ENCODE measurements at regions not wholly inside any gene's neighbourhood (a gene's known extent, or its start where the extent isn't known, plus 50 kb on each side); places are given as distances from the start of the nearest gene placed in this dataset.

DNA sequence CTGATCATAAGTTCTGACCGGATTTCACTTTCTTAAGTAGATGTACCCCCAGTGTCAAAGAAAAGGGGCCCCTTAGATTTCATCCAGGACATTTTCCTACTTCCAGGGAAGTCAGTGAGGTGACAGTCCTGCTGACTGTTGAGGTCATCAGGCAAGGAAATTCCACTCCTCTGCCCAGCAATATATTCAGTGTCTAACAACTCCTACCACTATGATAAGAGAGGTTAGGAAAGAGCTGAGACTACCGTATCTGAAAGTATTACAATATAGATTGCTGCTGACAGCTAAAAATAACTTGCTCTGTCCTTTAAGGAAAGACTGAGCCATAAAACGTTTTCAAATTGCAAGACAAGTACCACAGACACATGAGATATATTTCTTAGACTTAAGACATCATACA is 325.1 kb downstream of the EFNB2 start:
- Histone ChIP-seq H3K4me3 (ENCODE audit: low read length) (no peak overlapping the region), H3K36me3 (ENCODE audit: control insufficient read depth, insufficient read depth, low read length) (no peaks in the 10 kb centered on the region), H3K9me3 (ENCODE audit: control insufficient read depth, low read length) (no peaks in the 10 kb centered on the region), H3K9ac (ENCODE audit: low read length) (no peak overlapping the region), H3K4me1 (ENCODE audit: control insufficient read depth, insufficient read depth, low read length) (no peaks in the 10 kb centered on the region), H3K27me3 (ENCODE audit: control insufficient read depth, insufficient read depth, low read length) (no peaks in the 10 kb centered on the region)

DNA sequence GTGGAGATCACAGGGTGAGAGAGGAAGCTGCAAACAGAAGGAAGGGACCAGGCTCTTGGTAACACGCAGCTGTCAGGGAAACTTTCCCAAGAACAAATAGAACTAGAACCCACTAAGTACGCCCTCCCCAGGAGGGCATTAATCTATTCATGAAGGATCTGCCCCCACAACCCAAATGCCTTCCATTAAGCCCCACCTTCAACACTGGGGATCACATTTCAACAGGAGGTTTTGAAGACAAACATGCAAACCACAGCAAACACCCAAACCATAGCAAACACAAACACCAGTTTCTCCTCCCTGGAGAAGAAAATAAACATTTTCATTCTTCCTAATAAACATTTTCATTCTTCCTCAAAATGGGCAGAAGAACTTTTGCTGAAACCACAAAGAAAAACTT is 329.6 kb downstream of the EFNB2 start:
- H3K4me3 ChIP-seq (ENCODE audit: low read length) = no peak overlapping the region
- no peaks in the 10 kb centered on the region for H3K27me3 ChIP-seq (ENCODE audit: control insufficient read depth, insufficient read depth, low read length)

DNA sequence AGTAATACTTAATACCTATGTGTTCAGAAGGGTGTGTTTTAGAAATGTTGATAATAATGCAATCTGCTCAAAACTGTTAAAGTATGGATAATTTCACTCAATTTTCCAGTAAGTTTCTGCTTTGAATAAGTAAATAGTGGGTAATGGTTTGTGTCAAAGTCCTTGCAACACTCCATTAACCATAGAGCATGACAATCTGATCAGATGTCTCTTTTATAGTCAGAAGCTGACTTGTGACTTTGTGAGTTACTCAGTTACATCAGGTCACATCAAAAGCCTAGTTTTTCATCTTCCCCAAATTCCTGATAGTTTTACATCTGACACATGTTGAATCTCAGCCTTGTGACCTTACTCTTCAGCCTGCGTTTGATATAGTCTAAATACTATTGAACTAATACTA is 338.0 kb downstream of the EFNB2 start:
- no peaks in the 10 kb centered on the region for H3K4me1 ChIP-seq (ENCODE audit: control insufficient read depth, insufficient read depth, low read length)
- no peaks in the 10 kb centered on the region for H3K9me3 ChIP-seq (ENCODE audit: control insufficient read depth, low read length)
- H3K27me3 ChIP-seq (ENCODE audit: control insufficient read depth, insufficient read depth, low read length) = no peaks in the 10 kb centered on the region
- no peak overlapping the region for H3K4me3 ChIP-seq (ENCODE audit: low read length)
- H3K36me3 ChIP-seq (ENCODE audit: control insufficient read depth, insufficient read depth, low read length) = no peaks in the 10 kb centered on the region
- H3K9ac ChIP-seq (ENCODE audit: low read length) = no peak overlapping the region

More for the DNA sequence above, 329.6 kb downstream of the EFNB2 start:
- H3K9ac ChIP-seq (ENCODE audit: low read length) = no peak overlapping the region
- no peaks in the 10 kb centered on the region for H3K4me1 ChIP-seq (ENCODE audit: control insufficient read depth, insufficient read depth, low read length)
- H3K9me3 ChIP-seq (ENCODE audit: control insufficient read depth, low read length) = no peaks in the 10 kb centered on the region
- no peaks in the 10 kb centered on the region for H3K36me3 ChIP-seq (ENCODE audit: control insufficient read depth, insufficient read depth, low read length)

DNA sequence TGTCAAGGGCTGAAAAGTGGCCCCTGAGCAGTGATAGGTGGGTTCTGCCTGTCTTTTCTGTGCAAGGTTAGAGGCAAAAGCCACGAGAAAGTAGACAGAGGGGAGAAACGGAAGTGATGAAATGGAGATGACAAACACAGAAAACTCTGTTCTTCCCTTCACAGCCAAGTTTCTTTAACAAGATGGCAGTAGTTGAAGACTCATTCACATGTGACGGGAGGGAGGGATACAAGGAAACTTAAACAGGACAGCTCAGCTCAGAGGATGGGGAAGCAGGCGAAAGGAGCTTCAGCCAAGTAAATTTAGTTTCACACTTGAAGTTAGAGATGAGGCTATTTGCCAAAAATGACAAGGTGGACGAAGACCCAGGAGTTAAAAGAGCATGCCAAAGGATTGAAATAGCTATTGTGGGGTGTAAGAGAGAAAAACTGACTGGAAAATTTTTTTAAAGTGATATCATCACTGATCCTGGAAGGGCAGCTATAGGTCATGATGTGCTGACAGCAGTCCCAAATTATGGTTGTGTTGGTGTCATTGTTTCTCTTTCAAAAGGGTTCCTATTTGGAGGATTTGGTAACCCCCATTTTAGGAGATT is 347.9 kb downstream of the EFNB2 start:
- Histone ChIP-seq H3K27me3 (ENCODE audit: control insufficient read depth, insufficient read depth, low read length) (no peaks in the 10 kb centered on the region), H3K4me1 (ENCODE audit: control insufficient read depth, insufficient read depth, low read length) (no peaks in the 10 kb centered on the region), H3K9ac (ENCODE audit: low read length) (no peak overlapping the region), H3K4me3 (ENCODE audit: low read length) (no peak overlapping the region), H3K9me3 (ENCODE audit: control insufficient read depth, low read length) (no peaks in the 10 kb centered on the region), H3K36me3 (ENCODE audit: control insufficient read depth, insufficient read depth, low read length) (no peaks in the 10 kb centered on the region)

DNA sequence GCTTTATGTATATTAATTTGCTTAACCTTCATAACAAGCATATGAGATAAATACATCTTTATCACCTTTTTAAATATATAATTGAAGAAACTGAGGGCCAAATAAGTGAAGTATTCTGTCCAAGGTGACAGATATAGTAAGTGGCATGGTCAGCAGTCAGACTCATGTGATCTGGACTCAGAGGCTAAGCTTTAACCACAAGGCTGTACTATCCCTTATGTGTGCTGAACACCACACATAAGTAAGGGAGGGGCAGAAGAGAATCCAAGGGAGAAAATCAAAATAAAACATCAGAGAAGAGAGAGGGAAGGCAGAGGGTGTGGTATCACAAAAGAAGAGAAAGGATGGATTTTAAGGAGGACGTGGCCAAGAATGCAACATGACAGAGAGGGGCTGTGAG is 348.4 kb downstream of the EFNB2 start:
- H3K4me3 ChIP-seq (ENCODE audit: low read length) = no peak overlapping the region
- H3K9ac ChIP-seq (ENCODE audit: low read length) = no peak overlapping the region
- no peaks in the 10 kb centered on the region for H3K9me3 ChIP-seq (ENCODE audit: control insufficient read depth, low read length)
- H3K4me1 ChIP-seq (ENCODE audit: control insufficient read depth, insufficient read depth, low read length) = no peaks in the 10 kb centered on the region
- no peaks in the 10 kb centered on the region for H3K36me3 ChIP-seq (ENCODE audit: control insufficient read depth, insufficient read depth, low read length)
- no peaks in the 10 kb centered on the region for H3K27me3 ChIP-seq (ENCODE audit: control insufficient read depth, insufficient read depth, low read length)

DNA sequence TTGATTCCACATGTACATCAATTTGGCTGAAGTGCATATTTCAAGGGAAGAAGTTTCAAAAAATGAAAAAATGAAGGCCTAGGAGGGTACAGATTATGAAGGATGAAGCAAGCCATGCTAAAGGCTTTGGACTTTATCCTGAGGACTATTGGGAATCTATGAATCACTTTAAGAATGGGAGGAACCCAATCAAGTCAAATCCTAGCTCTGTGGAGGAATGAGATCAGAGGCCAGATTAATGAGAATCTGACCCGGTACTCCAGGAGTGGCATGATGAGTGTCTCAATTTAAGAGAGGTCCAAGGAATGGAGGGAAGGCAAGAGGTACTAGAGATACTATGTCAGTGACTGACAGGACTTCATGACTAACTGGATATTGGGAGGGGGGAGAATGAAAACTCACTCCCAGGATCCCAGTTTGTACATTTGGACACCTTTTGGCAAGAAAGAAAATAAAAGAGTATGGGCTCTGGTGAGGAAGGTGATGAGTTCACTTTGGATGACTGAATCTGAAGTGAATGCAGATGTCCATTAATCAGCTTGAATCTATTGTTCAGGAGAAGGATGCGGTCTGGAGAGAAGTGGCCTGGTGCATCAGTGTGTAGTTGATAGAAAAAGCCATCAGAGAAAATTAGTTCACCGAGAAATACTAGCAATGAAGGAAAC is 349.0 kb downstream of the EFNB2 start:
- H3K27me3 ChIP-seq (ENCODE audit: control insufficient read depth, insufficient read depth, low read length) = no peaks in the 10 kb centered on the region
- H3K4me3 ChIP-seq (ENCODE audit: low read length) = no peak overlapping the region
- H3K9me3 ChIP-seq (ENCODE audit: control insufficient read depth, low read length) = no peaks in the 10 kb centered on the region
- no peaks in the 10 kb centered on the region for H3K36me3 ChIP-seq (ENCODE audit: control insufficient read depth, insufficient read depth, low read length)
- no peaks in the 10 kb centered on the region for H3K4me1 ChIP-seq (ENCODE audit: control insufficient read depth, insufficient read depth, low read length)
- H3K9ac ChIP-seq (ENCODE audit: low read length) = no peak overlapping the region

DNA sequence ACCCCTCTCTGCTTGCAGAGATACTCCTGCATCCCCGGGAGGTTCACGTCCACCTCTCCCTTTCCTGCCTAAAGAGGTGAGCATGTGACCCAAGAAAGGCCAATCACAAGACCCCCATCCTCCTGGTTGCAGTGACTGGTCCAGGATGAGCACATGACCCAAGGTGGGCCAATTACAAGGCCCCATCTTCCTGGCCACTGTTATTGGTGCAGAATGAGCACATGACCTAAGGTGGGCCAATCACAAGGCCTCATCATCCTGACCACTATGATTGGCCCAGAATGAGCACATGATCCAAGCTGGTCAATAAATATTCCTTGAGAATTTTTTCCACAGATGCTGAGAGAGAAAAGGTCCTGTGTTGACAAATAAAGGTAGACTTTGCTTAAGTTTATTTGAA is 350.7 kb downstream of the EFNB2 start:
- Histone ChIP-seq H3K9ac (ENCODE audit: low read length) (no peak overlapping the region), H3K4me1 (ENCODE audit: control insufficient read depth, insufficient read depth, low read length) (no peaks in the 10 kb centered on the region), H3K27me3 (ENCODE audit: control insufficient read depth, insufficient read depth, low read length) (no peaks in the 10 kb centered on the region), H3K4me3 (ENCODE audit: low read length) (no peak overlapping the region), H3K9me3 (ENCODE audit: control insufficient read depth, low read length) (no peaks in the 10 kb centered on the region), H3K36me3 (ENCODE audit: control insufficient read depth, insufficient read depth, low read length) (no peaks in the 10 kb centered on the region)

DNA sequence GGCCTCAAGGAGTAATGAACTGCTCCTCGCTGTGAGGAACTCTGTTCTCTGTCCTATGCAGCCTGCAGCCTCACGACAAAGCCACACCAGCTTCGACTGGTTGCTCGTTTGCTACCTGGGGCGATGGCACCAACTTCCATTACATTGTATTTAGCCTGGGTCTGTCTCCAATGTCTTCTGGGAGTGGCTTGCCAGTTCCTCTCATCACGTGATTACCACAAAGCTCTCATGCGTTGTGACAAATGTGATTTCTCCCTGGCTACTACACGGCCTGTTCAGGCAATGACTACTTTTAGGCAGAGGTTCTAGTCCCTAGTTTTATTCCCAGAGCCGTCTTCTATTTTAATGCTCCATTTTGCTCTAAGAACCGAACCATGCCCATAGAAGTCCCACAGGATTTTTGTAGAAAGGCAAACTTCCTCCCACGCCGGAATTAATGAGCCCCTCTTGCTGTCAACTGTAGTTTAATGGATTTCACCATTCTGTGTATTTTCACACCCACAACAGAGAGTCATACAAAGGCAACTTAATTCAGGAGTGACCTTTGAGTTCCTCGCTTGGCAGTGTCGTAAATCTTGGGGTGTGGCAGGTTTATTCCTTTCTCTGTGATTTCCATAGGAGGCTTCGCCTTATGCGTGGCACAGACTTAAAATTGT is 351.9 kb downstream of the EFNB2 start:
- Histone ChIP-seq H3K36me3 (ENCODE audit: control insufficient read depth, insufficient read depth, low read length) (no peaks in the 10 kb centered on the region), H3K27me3 (ENCODE audit: control insufficient read depth, insufficient read depth, low read length) (no peaks in the 10 kb centered on the region), H3K9me3 (ENCODE audit: control insufficient read depth, low read length) (no peaks in the 10 kb centered on the region), H3K4me1 (ENCODE audit: control insufficient read depth, insufficient read depth, low read length) (no peaks in the 10 kb centered on the region), H3K4me3 (ENCODE audit: low read length) (no peak overlapping the region), H3K9ac (ENCODE audit: low read length) (no peak overlapping the region)

DNA sequence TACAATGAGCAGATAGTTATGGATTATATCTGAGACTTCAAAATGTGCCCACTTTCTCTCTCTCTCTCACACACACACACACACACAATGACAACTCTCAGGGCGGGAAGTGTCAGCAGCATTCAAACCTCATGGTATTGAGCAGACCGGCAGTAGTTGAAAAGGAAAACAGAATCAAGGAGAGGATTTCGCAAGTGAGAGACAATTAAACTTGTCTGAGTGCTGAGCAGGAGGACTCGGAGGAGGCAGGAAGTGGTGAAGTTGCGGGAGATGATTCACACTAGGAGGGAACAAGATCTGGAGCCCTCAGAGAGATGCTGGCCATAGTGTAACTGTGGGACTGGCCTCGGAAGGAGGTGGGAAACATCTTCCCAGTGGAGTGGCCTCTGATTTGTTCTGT is 353.1 kb downstream of the EFNB2 start:
- Histone ChIP-seq H3K27me3 (ENCODE audit: control insufficient read depth, insufficient read depth, low read length) (no peaks in the 10 kb centered on the region), H3K4me3 (ENCODE audit: low read length) (no peak overlapping the region), H3K9ac (ENCODE audit: low read length) (no peak overlapping the region), H3K9me3 (ENCODE audit: control insufficient read depth, low read length) (no peaks in the 10 kb centered on the region), H3K36me3 (ENCODE audit: control insufficient read depth, insufficient read depth, low read length) (no peaks in the 10 kb centered on the region), H3K4me1 (ENCODE audit: control insufficient read depth, insufficient read depth, low read length) (peaks cover 1% of the 10 kb centered on the region)

DNA sequence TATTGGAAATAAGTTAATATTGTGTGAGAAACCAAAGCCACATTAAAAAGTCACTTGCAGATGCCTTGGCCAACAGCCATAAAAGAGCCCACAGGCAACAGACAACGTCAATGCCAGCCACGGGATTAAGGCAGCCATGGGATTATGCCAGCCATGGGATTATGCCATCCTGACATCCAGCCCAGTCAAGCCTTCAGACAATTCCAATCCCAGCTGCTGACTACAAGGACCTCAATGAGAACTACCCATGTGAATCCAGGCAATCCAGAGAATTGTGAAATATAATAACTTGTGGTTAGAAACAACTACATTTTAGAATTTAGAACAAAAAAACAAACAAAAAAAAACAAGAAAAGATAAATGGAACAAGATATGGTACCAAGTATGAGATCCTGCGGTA is 356.6 kb downstream of the EFNB2 start:
- Histone ChIP-seq H3K9ac (ENCODE audit: low read length) (no peak overlapping the region), H3K4me1 (ENCODE audit: control insufficient read depth, insufficient read depth, low read length) (peaks cover 5% of the 10 kb centered on the region), H3K4me3 (ENCODE audit: low read length) (no peak overlapping the region), H3K9me3 (ENCODE audit: control insufficient read depth, low read length) (no peaks in the 10 kb centered on the region), H3K36me3 (ENCODE audit: control insufficient read depth, insufficient read depth, low read length) (no peaks in the 10 kb centered on the region), H3K27me3 (ENCODE audit: control insufficient read depth, insufficient read depth, low read length) (no peaks in the 10 kb centered on the region)

DNA sequence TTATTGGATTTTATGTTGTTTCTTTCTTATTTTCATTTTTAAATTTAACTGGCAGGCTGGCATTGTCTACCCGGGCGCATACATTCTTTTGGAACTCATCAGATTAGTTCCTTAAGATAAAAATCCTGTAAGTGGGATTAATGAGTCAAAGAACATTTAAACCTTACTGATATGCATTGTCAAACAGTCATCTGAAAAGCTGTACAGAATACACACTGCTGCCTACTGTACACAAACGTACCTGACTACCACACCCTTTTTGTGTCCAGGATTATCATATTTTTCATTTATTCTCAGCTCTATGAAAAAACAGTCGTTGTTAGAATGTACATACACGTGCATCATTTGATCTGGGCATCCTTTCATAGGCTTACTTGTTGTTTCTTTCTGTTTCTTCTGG is 358.3 kb downstream of the EFNB2 start:
- Histone ChIP-seq H3K4me3 (ENCODE audit: low read length) (no peak overlapping the region), H3K9ac (ENCODE audit: low read length) (no peak overlapping the region), H3K36me3 (ENCODE audit: control insufficient read depth, insufficient read depth, low read length) (no peaks in the 10 kb centered on the region), H3K27me3 (ENCODE audit: control insufficient read depth, insufficient read depth, low read length) (no peaks in the 10 kb centered on the region), H3K9me3 (ENCODE audit: control insufficient read depth, low read length) (no peaks in the 10 kb centered on the region), H3K4me1 (ENCODE audit: control insufficient read depth, insufficient read depth, low read length) (peaks cover 5% of the 10 kb centered on the region)

DNA sequence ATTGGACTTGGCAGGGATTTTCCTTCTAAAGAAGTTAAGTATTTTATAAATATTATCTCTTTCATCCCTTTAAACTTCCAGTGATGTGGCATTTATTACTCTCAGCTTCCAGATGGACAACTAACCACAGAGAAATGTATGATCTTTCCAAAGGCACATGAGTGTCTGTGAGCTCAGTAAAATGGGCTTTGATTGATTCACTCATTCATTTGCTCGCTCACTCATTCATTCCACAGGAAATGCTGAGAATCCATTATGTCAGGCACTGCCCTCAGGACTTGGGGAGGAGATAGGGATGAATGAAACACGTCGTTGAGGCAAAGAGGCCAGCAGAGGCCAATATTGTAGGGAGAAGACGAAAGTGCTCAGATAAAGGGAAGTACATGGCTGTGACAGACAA is 359.3 kb downstream of the EFNB2 start:
- Histone ChIP-seq H3K36me3 (ENCODE audit: control insufficient read depth, insufficient read depth, low read length) (no peaks in the 10 kb centered on the region), H3K4me3 (ENCODE audit: low read length) (no peak overlapping the region), H3K9me3 (ENCODE audit: control insufficient read depth, low read length) (no peaks in the 10 kb centered on the region), H3K27me3 (ENCODE audit: control insufficient read depth, insufficient read depth, low read length) (no peaks in the 10 kb centered on the region), H3K9ac (ENCODE audit: low read length) (no peak overlapping the region), H3K4me1 (ENCODE audit: control insufficient read depth, insufficient read depth, low read length) (peaks cover 5% of the 10 kb centered on the region)
